OCI-LY7 (cell line): ENCODE measurements at regions not wholly inside any gene's neighbourhood (a gene's known extent, or its start where the extent isn't known, plus 50 kb on each side); places are given as distances from the start of the nearest gene placed in this dataset.
"Not testable (repeated sequence)": the region's sequence is repeated elsewhere in the genome, so short reads cannot be mapped to it uniquely, and the experiment has no call there.

ENCODE experiments used
- BruUV-seq: library from RNA; stranded (reverse); fragments of 400-500 nt; replicated peaks from 2 replicates; lab custom pipeline; 2021; lab: Mats Ljungman, UMichigan
- CTCF ChIA-PET: fragments of 300-600 bp; sonication (Branson Sonifier 250); formaldehyde crosslinking; loops from one replicate; lab custom pipeline; 2022; ENCODE audit warnings: antibody characterized with exemption; ENCODE audit not compliant: unreplicated experiment; lab: Charles Lee
- POLR2A ChIA-PET: fragments of 300-600 bp; sonication (Branson Sonifier 250); formaldehyde crosslinking; loops from one replicate; lab custom pipeline; 2022; ENCODE audit warnings: antibody characterized with exemption; lab: Charles Lee
- DNase-seq: peaks from one replicate; pipeline ENCODE4 v3.0.0-alpha.2; 2015; ENCODE audit warnings: low spot score
- H2AFZ ChIP-seq: fragments of 200-600 bp; sonication (generic), shearing (Covaris generic); 2 replicates; pipeline ENCODE4 v1.6.1; 2014; ENCODE audit warnings: mild to moderate bottlenecking, antibody characterized with exemption, low read length, moderate library complexity
- H3K27ac ChIP-seq: fragments of 200-600 bp; sonication (generic); 2 replicates; pipeline ENCODE4 v1.5.1; 2014; ENCODE audit warnings: mixed run types, low read depth, mild to moderate bottlenecking, moderate library complexity, low read length, inconsistent platforms; ENCODE audit not compliant: poor library complexity, severe bottlenecking
- H3K36me3 ChIP-seq: fragments of 200-600 bp; sonication (generic); 2 replicates; pipeline ENCODE4 v1.6.1; 2014; ENCODE audit warnings: mild to moderate bottlenecking, antibody characterized with exemption, low read length, moderate library complexity, mixed read lengths; ENCODE audit not compliant: insufficient read depth
- H3K4me1 ChIP-seq: fragments of 200-600 bp; sonication (generic); 2 replicates; pipeline ENCODE4 v1.5.1; 2014; ENCODE audit warnings: mild to moderate bottlenecking, low read length; ENCODE audit not compliant: insufficient read depth, poor library complexity, severe bottlenecking
- H3K4me2 ChIP-seq: fragments of 200-600 bp; sonication (generic); 2 replicates; pipeline ENCODE4 v1.6.1; 2014; ENCODE audit warnings: mild to moderate bottlenecking, low read length
- H3K4me3 ChIP-seq: fragments of 200-600 bp; sonication (generic); 2 replicates; pipeline ENCODE4 v1.5.1; 2014; ENCODE audit warnings: mild to moderate bottlenecking, low read depth, low read length; ENCODE audit not compliant: poor library complexity, severe bottlenecking
- H3K79me2 ChIP-seq: fragments of 200-600 bp; sonication (generic); 2 replicates; pipeline ENCODE4 v1.6.1; 2016; ENCODE audit warnings: low read depth, mild to moderate bottlenecking, low read length, moderate library complexity, mixed read lengths; ENCODE audit not compliant: insufficient read depth
- H3K9me2 ChIP-seq: fragments of 200-600 bp; sonication (generic); 2 replicates; pipeline ENCODE4 v1.6.1; 2016; ENCODE audit warnings: mild to moderate bottlenecking, low read length, mixed read lengths; ENCODE audit not compliant: insufficient read depth
- H3K9me3 ChIP-seq: fragments of 200-600 bp; sonication (generic); 2 replicates; pipeline ENCODE4 v1.6.1; 2014; ENCODE audit warnings: mild to moderate bottlenecking, mixed run types, low read length, mixed read lengths
- H4K20me1 ChIP-seq: fragments of 200-600 bp; sonication (generic); 2 replicates; pipeline ENCODE4 v1.6.1; 2014; ENCODE audit warnings: mild to moderate bottlenecking, antibody characterized with exemption, low read length, moderate library complexity, mixed read lengths; ENCODE audit not compliant: insufficient read depth
- EZH2phosphoT487 ChIP-seq: fragments of 200-600 bp; sonication (generic); IDR thresholded peaks from 2 replicates; pipeline ENCODE4 v1.6.1; 2018; ENCODE audit warnings: low read depth, borderline replicate concordance, mild to moderate bottlenecking, mixed run types, antibody characterized with exemption, low read length, moderate library complexity, mixed read lengths
- intact Hi-C: fragments of 100-400 bp; cut with micrococcal nuclease; formaldehyde crosslinking; loops from one replicate; pipeline ENCODE4 v1.10.0; 2022; ENCODE audit not compliant: unreplicated experiment
- TF ChIP-seq, protein P1 (sequence below): fragments of 200-600 bp; sonication (generic); conservative IDR thresholded peaks from 2 replicates; pipeline ENCODE4 v1.5.1; 2014; ENCODE audit warnings: mild to moderate bottlenecking, antibody characterized with exemption, low read length, moderate library complexity, mixed read lengths

DNA sequence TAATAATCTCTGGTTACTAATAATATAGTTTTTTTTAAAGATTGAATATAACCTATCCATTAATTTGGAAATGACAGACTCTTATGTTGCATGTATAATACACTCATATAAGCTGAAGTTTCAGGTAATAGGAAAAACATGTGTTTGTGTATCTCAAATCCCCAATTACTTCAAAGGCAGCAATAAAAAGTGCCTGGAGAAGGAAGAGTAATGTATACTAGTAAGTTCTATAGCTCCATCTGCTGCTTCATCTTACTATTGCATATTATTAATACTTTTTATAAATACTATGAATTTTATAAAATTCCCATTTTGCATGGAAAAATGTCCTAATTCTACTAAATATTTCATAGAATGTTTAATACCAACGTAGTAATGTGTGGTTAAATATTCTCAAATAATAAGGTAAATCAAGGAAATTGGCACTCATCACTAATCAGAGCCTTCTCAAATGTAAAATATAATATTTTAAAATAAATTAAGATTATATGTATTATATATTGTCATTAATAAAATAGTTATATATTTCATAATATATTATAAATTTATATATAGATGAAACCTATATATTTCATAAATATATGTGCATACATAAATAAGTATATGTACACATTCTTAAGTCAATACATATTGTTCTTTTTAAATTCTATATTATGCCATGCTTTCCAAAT is 311.9 kb downstream of the HGF start:
- H3K4me2 ChIP-seq, result no peak overlapping the region
- H3K36me3 ChIP-seq, result no peaks in the 10 kb centered on the region
- ChIA-PET POLR2A (no interaction called here), CTCF (no interaction called here)
- peak; percentile 5 for DNase-seq
- TF ChIP-seq, protein P1, sequence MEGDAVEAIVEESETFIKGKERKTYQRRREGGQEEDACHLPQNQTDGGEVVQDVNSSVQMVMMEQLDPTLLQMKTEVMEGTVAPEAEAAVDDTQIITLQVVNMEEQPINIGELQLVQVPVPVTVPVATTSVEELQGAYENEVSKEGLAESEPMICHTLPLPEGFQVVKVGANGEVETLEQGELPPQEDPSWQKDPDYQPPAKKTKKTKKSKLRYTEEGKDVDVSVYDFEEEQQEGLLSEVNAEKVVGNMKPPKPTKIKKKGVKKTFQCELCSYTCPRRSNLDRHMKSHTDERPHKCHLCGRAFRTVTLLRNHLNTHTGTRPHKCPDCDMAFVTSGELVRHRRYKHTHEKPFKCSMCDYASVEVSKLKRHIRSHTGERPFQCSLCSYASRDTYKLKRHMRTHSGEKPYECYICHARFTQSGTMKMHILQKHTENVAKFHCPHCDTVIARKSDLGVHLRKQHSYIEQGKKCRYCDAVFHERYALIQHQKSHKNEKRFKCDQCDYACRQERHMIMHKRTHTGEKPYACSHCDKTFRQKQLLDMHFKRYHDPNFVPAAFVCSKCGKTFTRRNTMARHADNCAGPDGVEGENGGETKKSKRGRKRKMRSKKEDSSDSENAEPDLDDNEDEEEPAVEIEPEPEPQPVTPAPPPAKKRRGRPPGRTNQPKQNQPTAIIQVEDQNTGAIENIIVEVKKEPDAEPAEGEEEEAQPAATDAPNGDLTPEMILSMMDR, result peak; percentile 51
- TF ChIP-seq EZH2phosphoT487, result no peak
- no peak overlapping the region for H3K27ac ChIP-seq
- peaks cover 4% of the 10 kb centered on the region for H3K4me1 ChIP-seq
- intact Hi-C loops, result no loop called here
- H3K9me3 ChIP-seq, result no peaks in the 10 kb centered on the region
- H3K9me2 ChIP-seq, result no peaks in the 10 kb centered on the region
- no peak overlapping the region for H2AFZ ChIP-seq
- no peaks in the 10 kb centered on the region for H4K20me1 ChIP-seq
- BruUV-seq, result no TSS peak
- H3K4me3 ChIP-seq, result no peak overlapping the region
- no peaks in the 10 kb centered on the region for H3K79me2 ChIP-seq

DNA sequence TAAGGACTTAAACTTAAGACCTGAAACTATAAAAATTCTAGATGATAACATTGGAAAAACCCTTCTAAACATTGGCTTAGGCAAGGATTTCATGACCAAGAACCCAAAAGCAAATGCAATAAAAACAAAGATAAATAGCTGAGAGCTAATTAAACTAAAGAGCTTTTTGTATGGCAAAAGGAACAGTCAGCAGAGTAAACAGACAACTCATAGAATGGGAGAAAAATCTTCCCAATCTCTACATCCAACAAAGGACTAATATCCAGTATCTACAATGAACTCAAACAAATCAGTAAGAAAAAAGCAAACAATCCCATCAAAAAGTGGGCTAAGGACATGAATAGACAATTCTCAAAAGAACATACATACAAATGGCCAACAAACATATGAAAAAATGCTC is 316.1 kb downstream of the HGF start:
- H3K36me3 ChIP-seq, BruUV-seq, H3K79me2 ChIP-seq, intact Hi-C loops, H3K27ac ChIP-seq, H3K4me2 ChIP-seq, H3K9me2 ChIP-seq, H2AFZ ChIP-seq, H3K9me3 ChIP-seq, H4K20me1 ChIP-seq, DNase-seq, CTCF ChIA-PET, H3K4me1 ChIP-seq, H3K4me3 ChIP-seq: not testable (repeated sequence)
- POLR2A ChIA-PET, result interaction anchor here (0.7 kb wide), 1 partner anchor 31 kb away, joined by 3 read pairs; no protein-coding TSS in a partner anchor

DNA sequence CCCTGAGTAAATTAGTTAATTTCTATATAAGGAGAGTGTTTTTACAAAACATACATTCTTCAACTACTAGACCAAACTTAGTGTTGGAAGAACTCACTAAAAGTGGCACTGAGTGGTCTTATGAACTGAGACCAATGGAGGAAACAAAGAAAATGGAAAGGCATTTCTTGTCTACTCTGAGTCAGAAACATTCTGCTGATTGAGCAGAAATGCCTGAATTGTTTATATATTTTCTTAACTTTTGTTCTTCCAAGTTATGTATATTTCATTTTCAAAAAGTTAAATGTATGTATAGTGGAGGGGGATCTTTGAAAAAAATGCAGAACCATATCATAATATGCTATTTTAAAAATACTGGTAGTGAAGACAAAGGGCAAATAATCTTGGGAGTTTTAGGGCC is 320.7 kb downstream of the HGF start:
- Histone ChIP-seq H3K4me2 (no peak overlapping the region), H3K9me2 (no peaks in the 10 kb centered on the region), H4K20me1 (no peaks in the 10 kb centered on the region), H3K4me1 (no peaks in the 10 kb centered on the region), H3K27ac (no peak overlapping the region), H3K4me3 (no peak overlapping the region), H3K79me2 (no peaks in the 10 kb centered on the region), H2AFZ (no peak overlapping the region), H3K9me3 (no peaks in the 10 kb centered on the region), H3K36me3 (no peaks in the 10 kb centered on the region)
- POLR2A ChIA-PET, result no interaction called here
- CTCF ChIA-PET, result no interaction called here
- no peak for DNase-seq
- TF ChIP-seq, protein P1, result no peak
- no peak for TF ChIP-seq EZH2phosphoT487
- intact Hi-C loops, result no loop called here
- BruUV-seq, result no TSS peak
